Esophagus muscularis mucosa (tissue), 4 donors: ENCODE measurements at regions not wholly inside any gene's neighbourhood (a gene's known extent, or its start where the extent isn't known, plus 50 kb on each side); places are given as distances from the start of the nearest gene placed in this dataset.

Experiments used
- EP300 ChIP-seq: sonication (generic); formaldehyde crosslinking; IDR thresholded peaks from one replicate; pipeline ENCODE4 v1.6.1; 2017; ENCODE audit warnings: antibody characterized with exemption
- POLR2A ChIP-seq: fragments of 450-650 bp; IDR thresholded peaks from one replicate; pipeline ENCODE4 v1.6.1; 2017; ENCODE audit warnings: antibody characterized with exemption, moderate library complexity, mild to moderate bottlenecking, low read depth
- POLR2AphosphoS5 ChIP-seq, 2 donors: sonication (generic); formaldehyde crosslinking; IDR thresholded peaks; one replicate each; pipeline ENCODE4 v1.6.1; 2017; ENCODE audit warnings: antibody characterized with exemption in 2 of 2
- TF ChIP-seq, protein P1 (sequence below), 3 experiments: fragments of 200-600 bp in 2 of 3; fragments of 450-650 bp in 1 of 3; sonication (generic) in 2 of 3; IDR thresholded peaks; one replicate each; pipeline ENCODE4 v1.5.1; 2017 to 2019; ENCODE audit warnings: antibody characterized with exemption in 3 of 3, mild to moderate bottlenecking in 2 of 3, moderate library complexity in 1 of 3

DNA sequence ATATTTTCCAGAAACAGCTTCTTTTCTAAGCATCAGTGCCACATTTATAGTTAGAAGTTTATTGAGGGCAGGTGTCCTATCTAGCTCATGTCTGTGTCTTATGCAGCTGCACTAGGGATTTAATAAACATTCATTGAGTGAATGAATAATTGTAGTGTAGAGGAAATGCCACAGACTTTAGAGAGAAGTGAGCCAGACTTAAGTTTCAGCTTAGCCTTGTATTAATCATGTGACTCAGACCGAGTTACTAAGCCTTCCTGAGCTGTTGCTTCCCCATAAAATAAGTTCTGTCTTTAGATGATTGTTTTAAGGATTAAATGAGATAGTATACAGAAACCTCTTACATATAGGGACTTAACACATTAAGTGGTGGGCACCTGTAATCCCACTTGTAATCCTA is 236.1 kb upstream of the DDHD1 start:
- TF ChIP-seq POLR2A (no peak), EP300 (no peak), POLR2AphosphoS5 (IDR thresholded peaks at IDR 0.05) (no peak)
- TF ChIP-seq, protein P1, sequence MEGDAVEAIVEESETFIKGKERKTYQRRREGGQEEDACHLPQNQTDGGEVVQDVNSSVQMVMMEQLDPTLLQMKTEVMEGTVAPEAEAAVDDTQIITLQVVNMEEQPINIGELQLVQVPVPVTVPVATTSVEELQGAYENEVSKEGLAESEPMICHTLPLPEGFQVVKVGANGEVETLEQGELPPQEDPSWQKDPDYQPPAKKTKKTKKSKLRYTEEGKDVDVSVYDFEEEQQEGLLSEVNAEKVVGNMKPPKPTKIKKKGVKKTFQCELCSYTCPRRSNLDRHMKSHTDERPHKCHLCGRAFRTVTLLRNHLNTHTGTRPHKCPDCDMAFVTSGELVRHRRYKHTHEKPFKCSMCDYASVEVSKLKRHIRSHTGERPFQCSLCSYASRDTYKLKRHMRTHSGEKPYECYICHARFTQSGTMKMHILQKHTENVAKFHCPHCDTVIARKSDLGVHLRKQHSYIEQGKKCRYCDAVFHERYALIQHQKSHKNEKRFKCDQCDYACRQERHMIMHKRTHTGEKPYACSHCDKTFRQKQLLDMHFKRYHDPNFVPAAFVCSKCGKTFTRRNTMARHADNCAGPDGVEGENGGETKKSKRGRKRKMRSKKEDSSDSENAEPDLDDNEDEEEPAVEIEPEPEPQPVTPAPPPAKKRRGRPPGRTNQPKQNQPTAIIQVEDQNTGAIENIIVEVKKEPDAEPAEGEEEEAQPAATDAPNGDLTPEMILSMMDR (IDR thresholded peaks at IDR 0.05): no peak
